Thoracic aorta (tissue), 2 donors: ENCODE measurements at regions not wholly inside any gene's neighbourhood (a gene's known extent, or its start where the extent isn't known, plus 50 kb on each side); places are given as distances from the start of the nearest gene placed in this dataset.

Experiments used
- ATAC-seq: fragments of 150-250 bp; one replicate; pipeline ENCODE4 v1.8.0; 2017; ENCODE audit warnings: low read depth; ENCODE audit not compliant: insufficient number of reproducible peaks, low FRiP score
- DNase-seq: peaks from one replicate; pipeline ENCODE4 v3.0.0-alpha.2; 2020; ENCODE audit warnings: low spot score
- H3K27ac ChIP-seq, 2 donors: fragments of 200-600 bp; sonication (generic); 1 replicate in 1 of 2; 2 replicates in 1 of 2; pipeline ENCODE4 v1.5.1; 2016; ENCODE audit warnings: mild to moderate bottlenecking in 2 of 2, moderate library complexity in 2 of 2
- H3K27me3 ChIP-seq: fragments of 200-600 bp; sonication (generic); replicated peaks from 2 replicates; pipeline ENCODE4 v1.6.0; 2016; ENCODE audit warnings: mild to moderate bottlenecking; ENCODE audit not compliant: insufficient read depth
- H3K36me3 ChIP-seq: fragments of 200-600 bp; sonication (generic); one replicate; pipeline ENCODE4 v1.5.1; 2016
- H3K4me1 ChIP-seq, 2 donors: fragments of 200-600 bp; sonication (generic); 1 replicate in 1 of 2; 2 replicates in 1 of 2; pipeline versions ENCODE4 v1.5.1 to v1.6.0; 2016; ENCODE audit warnings: low read depth in 2 of 2, mild to moderate bottlenecking in 1 of 2; ENCODE audit not compliant: control insufficient read depth in 1 of 2
- H3K4me3 ChIP-seq: fragments of 200-600 bp; sonication (generic); 2 replicates; pipeline ENCODE4 v1.5.1; 2016; ENCODE audit warnings: mild to moderate bottlenecking
- H3K9me3 ChIP-seq: fragments of 200-600 bp; sonication (generic); 2 replicates; pipeline ENCODE4 v1.5.1; 2016
- CTCF ChIP-seq: fragments of 200-600 bp; sonication (generic); IDR thresholded peaks from one replicate; pipeline ENCODE4 v1.5.1; 2019; ENCODE audit warnings: antibody characterized with exemption

GRCh38 chr11:133678191-133678590 is 145.9 kb upstream of the OPCML start:
- no peak overlapping the region for H3K27ac ChIP-seq
- no peak overlapping the region for H3K4me3 ChIP-seq
- no peak for ATAC-seq
- H3K27me3 ChIP-seq: no peaks in the 10 kb centered on the region
- H3K9me3 ChIP-seq: no peaks in the 10 kb centered on the region
- H3K36me3 ChIP-seq: no peaks in the 10 kb centered on the region
- no peak for DNase-seq
- H3K4me1 ChIP-seq: no peaks in the 10 kb centered on the region
- no peak for TF ChIP-seq CTCF

GRCh38 chr11:133677387-133677786 is 145.1 kb upstream of the OPCML start:
- no peak for TF ChIP-seq CTCF
- Histone ChIP-seq H3K27ac (no peak overlapping the region), H3K36me3 (no peaks in the 10 kb centered on the region), H3K4me3 (no peak overlapping the region), H3K4me1 (no peaks in the 10 kb centered on the region), H3K27me3 (no peaks in the 10 kb centered on the region), H3K9me3 (no peaks in the 10 kb centered on the region)
- ATAC-seq: no peak
- DNase-seq: no peak

GRCh38 chr11:133676265-133676664 is 144.0 kb upstream of the OPCML start:
- H3K9me3 ChIP-seq: no peaks in the 10 kb centered on the region
- H3K27me3 ChIP-seq: no peaks in the 10 kb centered on the region
- H3K4me1 ChIP-seq: no peaks in the 10 kb centered on the region
- no peak overlapping the region for H3K27ac ChIP-seq
- H3K4me3 ChIP-seq: no peak overlapping the region
- ATAC-seq (no peak), DNase-seq (no peak)
- TF ChIP-seq CTCF: no peak
- H3K36me3 ChIP-seq: no peaks in the 10 kb centered on the region

- ATAC-seq: no peak
- no peak overlapping the region for H3K27ac ChIP-seq
- no peak overlapping the region for H3K4me3 ChIP-seq
- H3K9me3 ChIP-seq: no peaks in the 10 kb centered on the region
- no peaks in the 10 kb centered on the region for H3K36me3 ChIP-seq
- DNase-seq: no peak
- TF ChIP-seq CTCF: no peak
- H3K27me3 ChIP-seq: no peaks in the 10 kb centered on the region
- H3K4me1 ChIP-seq: no peaks in the 10 kb centered on the region
Measured at GRCh38 chr11:133669371-133670053, 137.2 kb upstream of the OPCML start.

GRCh38 chr11:133663135-133663985 is 131.1 kb upstream of the OPCML start:
- H3K4me1 ChIP-seq: no peaks in the 10 kb centered on the region
- ATAC-seq: no peak
- no peak for TF ChIP-seq CTCF
- no peaks in the 10 kb centered on the region for H3K36me3 ChIP-seq
- no peak for DNase-seq
- H3K27me3 ChIP-seq: no peaks in the 10 kb centered on the region
- no peak overlapping the region for H3K4me3 ChIP-seq
- no peak overlapping the region for H3K27ac ChIP-seq
- H3K9me3 ChIP-seq: no peaks in the 10 kb centered on the region
